Sigmoid colon (tissue), 6 donors: ENCODE measurements at regions not wholly inside any gene's neighbourhood (a gene's known extent, or its start where the extent isn't known, plus 50 kb on each side); places are given as distances from the start of the nearest gene placed in this dataset.
A peak's percentile ranks its signal among the peaks of the same experiment; 100 is the strongest.

Experiments
- DNase-seq: peaks from one replicate; pipeline ENCODE4 v3.0.0-alpha.2; 2019
- H3K27ac ChIP-seq, 4 donors: fragments of 200-600 bp; sonication (generic); one replicate each; pipeline ENCODE4 v1.5.1; 2016 to 2019; ENCODE audit warnings: mild to moderate bottlenecking in 1 of 4
- H3K27me3 ChIP-seq, 3 donors: fragments of 200-600 bp; sonication (generic); one replicate each; pipeline ENCODE4 v1.5.1; 2019; ENCODE audit warnings: mild to moderate bottlenecking in 1 of 3
- H3K36me3 ChIP-seq, 4 donors: fragments of 200-600 bp; sonication (generic); one replicate each; pipeline ENCODE4 v1.5.1; 2016 to 2019
- H3K4me1 ChIP-seq, 4 donors: fragments of 200-600 bp; sonication (generic); one replicate each; pipeline ENCODE4 v1.5.1; 2017 to 2019
- H3K4me3 ChIP-seq, 4 donors: fragments of 200-600 bp; sonication (generic); one replicate each; pipeline ENCODE4 v1.5.1; 2017 to 2019; ENCODE audit warnings: mild to moderate bottlenecking in 2 of 4, moderate library complexity in 1 of 4
- H3K9me3 ChIP-seq, 4 donors: fragments of 200-600 bp in 3 of 4; sonication (generic) in 3 of 4; one replicate each; pipeline versions ENCODE4 v1.5.1 to v1.6.1; 2013 to 2019
- EP300 ChIP-seq, 4 donors: sonication (generic); formaldehyde crosslinking; IDR thresholded peaks; one replicate each; pipeline ENCODE4 v1.6.1; 2017; ENCODE audit warnings: antibody characterized with exemption in 4 of 4
- POLR2A ChIP-seq, 2 donors: fragments of 450-650 bp; IDR thresholded peaks; one replicate each; pipeline ENCODE4 v1.6.1; 2016; ENCODE audit warnings: antibody characterized with exemption in 2 of 2, mild to moderate bottlenecking in 2 of 2, moderate library complexity in 2 of 2
- POLR2AphosphoS5 ChIP-seq, 4 donors: sonication (generic); formaldehyde crosslinking; IDR thresholded peaks; one replicate each; pipeline ENCODE4 v1.6.1; 2017; ENCODE audit warnings: antibody characterized with exemption in 4 of 4
- WGBS, 2 donors: extraction: QIAGEN DNeasy Blood & Tissue Kit; methylation state at CpG; one replicate each; pipeline ENCODE4 v1.1.7; 2013; 5-methylcytosine and 5-hydroxymethylcytosine counted together
- intact Hi-C: fragments of 100-400 bp; cut with DNase I; formaldehyde crosslinking; loops from one replicate; pipeline ENCODE4 v1.15.1; 2023
- TF ChIP-seq, protein P1 (sequence below), 4 experiments: fragments of 450-650 bp in 3 of 4; fragments of 200-600 bp in 1 of 4; IDR thresholded peaks; one replicate each; pipeline ENCODE4 v1.5.1; 2016 to 2019; ENCODE audit warnings: antibody characterized with exemption in 4 of 4, mild to moderate bottlenecking in 3 of 4, moderate library complexity in 2 of 4
- donor health status: healthy with polysubstance abuse.
- donor health status: healthy.

DNA sequence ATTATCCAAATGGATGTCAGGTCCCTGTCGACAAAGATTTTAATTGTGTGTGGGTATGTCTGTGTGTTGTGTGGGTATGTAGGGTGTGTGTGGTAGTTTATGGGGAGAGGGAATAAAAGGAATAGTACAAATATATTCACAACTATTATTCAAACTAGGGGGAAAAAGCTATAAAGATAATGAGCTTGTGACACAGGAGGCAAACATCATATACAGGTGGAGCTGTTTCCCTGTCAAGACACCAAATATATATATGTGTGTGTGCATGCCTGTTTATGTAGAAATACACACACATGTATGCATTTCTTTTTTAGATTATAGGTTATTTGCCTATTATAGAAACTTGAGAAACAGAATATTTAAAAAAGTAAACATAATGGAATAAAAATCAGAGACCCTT, 108.7 kb downstream of the CD47 start:
- no peaks in the 10 kb centered on the region for H3K27me3 ChIP-seq
- no peaks in the 10 kb centered on the region for H3K9me3 ChIP-seq
- no peak for TF ChIP-seq POLR2A (IDR thresholded peaks at IDR 0.05)
- TF ChIP-seq EP300 (IDR thresholded peaks at IDR 0.05): no peak
- no peak for TF ChIP-seq POLR2AphosphoS5 (IDR thresholded peaks at IDR 0.05)
- TF ChIP-seq, protein P1, sequence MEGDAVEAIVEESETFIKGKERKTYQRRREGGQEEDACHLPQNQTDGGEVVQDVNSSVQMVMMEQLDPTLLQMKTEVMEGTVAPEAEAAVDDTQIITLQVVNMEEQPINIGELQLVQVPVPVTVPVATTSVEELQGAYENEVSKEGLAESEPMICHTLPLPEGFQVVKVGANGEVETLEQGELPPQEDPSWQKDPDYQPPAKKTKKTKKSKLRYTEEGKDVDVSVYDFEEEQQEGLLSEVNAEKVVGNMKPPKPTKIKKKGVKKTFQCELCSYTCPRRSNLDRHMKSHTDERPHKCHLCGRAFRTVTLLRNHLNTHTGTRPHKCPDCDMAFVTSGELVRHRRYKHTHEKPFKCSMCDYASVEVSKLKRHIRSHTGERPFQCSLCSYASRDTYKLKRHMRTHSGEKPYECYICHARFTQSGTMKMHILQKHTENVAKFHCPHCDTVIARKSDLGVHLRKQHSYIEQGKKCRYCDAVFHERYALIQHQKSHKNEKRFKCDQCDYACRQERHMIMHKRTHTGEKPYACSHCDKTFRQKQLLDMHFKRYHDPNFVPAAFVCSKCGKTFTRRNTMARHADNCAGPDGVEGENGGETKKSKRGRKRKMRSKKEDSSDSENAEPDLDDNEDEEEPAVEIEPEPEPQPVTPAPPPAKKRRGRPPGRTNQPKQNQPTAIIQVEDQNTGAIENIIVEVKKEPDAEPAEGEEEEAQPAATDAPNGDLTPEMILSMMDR (IDR thresholded peaks at IDR 0.05): no peak
- intact Hi-C loops: no loop called here
- no peak for DNase-seq
- H3K36me3 ChIP-seq: no peaks in the 10 kb centered on the region
- peaks cover 0 to 24% (median 20%) of the 10 kb centered on the region in 4 donors for H3K4me1 ChIP-seq
- WGBS, 2 donors: 10 to 16% methylated on average over 1 of the region's 1 CpG
- H3K27ac ChIP-seq: peak overlapping the region in 1 of 4 donors; percentile 18
- H3K4me3 ChIP-seq: no peak overlapping the region

DNA sequence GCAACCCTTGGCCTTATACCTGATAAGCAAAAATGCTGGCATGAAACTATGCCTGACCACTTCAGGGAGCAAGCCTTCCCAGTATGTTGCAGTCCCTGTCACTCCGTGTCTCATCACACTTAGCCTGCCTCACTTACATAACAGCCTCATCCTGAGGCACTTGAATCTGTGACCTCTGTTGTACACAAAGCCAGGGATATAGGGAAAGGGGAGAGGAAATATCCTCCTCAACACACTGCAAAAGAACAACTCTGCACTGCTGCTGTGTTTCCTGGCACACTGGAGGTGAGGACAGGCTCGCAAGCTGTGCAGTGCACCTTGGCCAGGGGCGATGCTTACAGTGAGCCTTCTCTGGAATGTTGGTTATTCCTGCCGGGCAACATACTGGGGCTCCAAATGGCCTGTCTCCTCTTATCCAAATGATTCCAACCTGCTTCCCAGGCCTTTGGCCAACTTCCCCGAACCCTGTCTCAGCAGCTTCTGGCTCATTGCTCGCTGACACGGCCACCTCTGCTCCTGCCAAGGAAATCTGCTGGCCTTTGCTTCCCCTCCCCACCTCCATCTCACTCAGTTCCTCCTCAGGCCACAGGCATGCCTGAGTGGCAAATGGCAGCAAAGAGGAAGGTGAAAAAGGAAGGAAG, 109.2 kb downstream of the CD47 start:
- peak overlapping the region in 1 of 4 donors; percentile 18 for H3K27ac ChIP-seq
- TF ChIP-seq, protein P1 (IDR thresholded peaks at IDR 0.05): no peak
- TF ChIP-seq POLR2A (IDR thresholded peaks at IDR 0.05) (no peak), EP300 (IDR thresholded peaks at IDR 0.05) (no peak), POLR2AphosphoS5 (IDR thresholded peaks at IDR 0.05) (no peak)
- no peaks in the 10 kb centered on the region for H3K9me3 ChIP-seq
- no peak overlapping the region for H3K4me3 ChIP-seq
- no peaks in the 10 kb centered on the region for H3K36me3 ChIP-seq
- H3K4me1 ChIP-seq: peaks cover 0 to 18% (median 14%) of the 10 kb centered on the region in 4 donors
- DNase-seq: no peak
- WGBS, 2 donors: 56 to 68% methylated on average over 7 of the region's 7 CpGs
- no peaks in the 10 kb centered on the region for H3K27me3 ChIP-seq
- intact Hi-C loops: no loop called here

DNA sequence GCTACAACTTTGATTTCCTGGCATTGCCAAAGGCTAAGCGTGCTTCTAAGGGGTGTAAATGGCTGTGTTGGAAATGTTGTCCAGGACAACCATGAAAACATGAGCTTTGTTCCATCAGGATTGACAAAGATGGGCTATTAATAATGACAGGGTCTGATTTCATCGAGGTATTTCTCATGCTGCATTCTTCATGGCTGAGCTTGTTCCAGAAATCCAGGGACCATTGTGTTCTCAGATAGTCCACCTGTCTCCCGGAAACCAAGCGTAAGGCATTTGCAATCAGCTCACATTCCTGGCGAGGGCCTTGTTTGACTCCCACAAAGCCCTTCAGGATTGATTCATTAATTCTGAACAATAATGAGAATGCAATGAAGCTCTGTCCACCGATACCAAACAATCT, 111.3 kb downstream of the CD47 start:
- Histone ChIP-seq H3K27ac (no peak overlapping the region), H3K36me3 (no peaks in the 10 kb centered on the region), H3K9me3 (no peaks in the 10 kb centered on the region), H3K4me3 (no peak overlapping the region), H3K27me3 (no peaks in the 10 kb centered on the region), H3K4me1 (peaks cover 0 to 11% (median 7%) of the 10 kb centered on the region in 4 donors)
- intact Hi-C loops: no loop called here
- TF ChIP-seq POLR2A (IDR thresholded peaks at IDR 0.05): no peak
- TF ChIP-seq EP300 (IDR thresholded peaks at IDR 0.05): no peak
- TF ChIP-seq, protein P1 (IDR thresholded peaks at IDR 0.05): no peak
- no peak for TF ChIP-seq POLR2AphosphoS5 (IDR thresholded peaks at IDR 0.05)
- WGBS, 2 donors: 96% methylated on average over 6 of the region's 6 CpGs
- DNase-seq: no peak

DNA sequence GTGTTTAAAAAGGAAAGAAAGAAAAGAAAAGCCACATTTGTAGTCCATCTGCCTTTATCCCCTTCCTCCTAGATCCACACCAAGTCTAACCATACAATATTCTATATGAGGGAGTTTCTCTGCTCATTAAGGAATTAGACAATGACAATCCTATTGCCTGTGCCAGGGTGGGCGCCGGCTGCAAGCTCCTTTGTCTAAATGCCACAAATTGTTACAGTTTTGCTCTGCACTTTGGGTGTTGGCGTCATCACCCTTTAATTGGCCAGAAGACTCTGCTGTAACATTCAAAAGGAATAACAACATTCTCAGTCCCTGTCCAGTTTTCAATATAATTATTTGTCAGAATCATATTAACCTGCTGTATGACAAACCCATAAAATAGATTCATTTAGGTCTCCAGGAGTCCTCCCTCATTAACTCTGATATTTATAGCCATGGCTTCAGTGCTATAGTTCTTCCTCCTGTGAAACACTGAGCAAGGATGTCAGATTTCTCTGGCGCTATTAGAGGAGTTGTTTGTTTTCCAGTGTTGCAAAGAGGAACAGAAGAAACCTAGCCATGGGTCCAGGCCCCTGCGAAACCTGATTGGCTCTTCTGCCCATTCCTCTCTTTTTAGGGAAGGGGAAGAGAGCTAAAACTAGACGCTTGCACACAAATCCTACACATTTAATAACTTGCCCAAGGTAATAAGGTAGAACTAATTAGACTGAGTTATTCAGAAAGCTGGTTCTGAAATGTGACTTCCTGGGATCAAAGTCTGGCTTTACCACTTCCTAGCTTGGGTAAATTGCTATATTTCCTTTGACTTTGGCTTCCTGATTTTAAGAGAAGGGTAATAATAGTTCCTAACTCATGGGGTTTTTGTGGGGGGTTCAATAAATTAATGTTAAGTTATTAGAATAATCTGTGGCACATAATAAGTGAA, 112.4 kb downstream of the CD47 start:
- TF ChIP-seq, protein P1 (IDR thresholded peaks at IDR 0.05): no peak
- TF ChIP-seq POLR2AphosphoS5 (IDR thresholded peaks at IDR 0.05) (no peak), EP300 (IDR thresholded peaks at IDR 0.05) (no peak), POLR2A (IDR thresholded peaks at IDR 0.05) (no peak)
- Histone ChIP-seq H3K27me3 (no peaks in the 10 kb centered on the region), H3K27ac (no peak overlapping the region), H3K4me3 (no peak overlapping the region), H3K36me3 (no peaks in the 10 kb centered on the region), H3K9me3 (no peaks in the 10 kb centered on the region), H3K4me1 (peaks cover 0 to 11% (median 7%) of the 10 kb centered on the region in 4 donors)
- WGBS, 2 donors: 70 to 84% methylated on average over 6 of the region's 6 CpGs
- DNase-seq: no peak
- intact Hi-C loops: no loop called here
